Omental fat pad (tissue), 3 donors: ENCODE measurements at regions not wholly inside any gene's neighbourhood (a gene's known extent, or its start where the extent isn't known, plus 50 kb on each side); places are given as distances from the start of the nearest gene placed in this dataset.

Source experiments
- ATAC-seq: fragments of 150-250 bp; one replicate; pipeline ENCODE4 v1.9.1; 2016; ENCODE audit warnings: mild to moderate bottlenecking, moderate library complexity; ENCODE audit not compliant: low FRiP score
- DNase-seq: peaks from one replicate; pipeline ENCODE4 v3.0.0-alpha.2; 2019; ENCODE audit warnings: low spot score
- CTCF ChIP-seq, 3 donors: fragments of 450-650 bp; IDR thresholded peaks; one replicate each; pipeline ENCODE4 v1.5.1; 2016 to 2017; ENCODE audit warnings: antibody characterized with exemption in 3 of 3, mild to moderate bottlenecking in 3 of 3, moderate library complexity in 2 of 3

- ATAC-seq (no peak), DNase-seq (no peak)
- TF ChIP-seq CTCF (IDR thresholded peaks at IDR 0.05), result no peak
These were observed 970.7 kb downstream of the KCNT2 start for GRCh38 chr1:195637539-195637938.

DNA sequence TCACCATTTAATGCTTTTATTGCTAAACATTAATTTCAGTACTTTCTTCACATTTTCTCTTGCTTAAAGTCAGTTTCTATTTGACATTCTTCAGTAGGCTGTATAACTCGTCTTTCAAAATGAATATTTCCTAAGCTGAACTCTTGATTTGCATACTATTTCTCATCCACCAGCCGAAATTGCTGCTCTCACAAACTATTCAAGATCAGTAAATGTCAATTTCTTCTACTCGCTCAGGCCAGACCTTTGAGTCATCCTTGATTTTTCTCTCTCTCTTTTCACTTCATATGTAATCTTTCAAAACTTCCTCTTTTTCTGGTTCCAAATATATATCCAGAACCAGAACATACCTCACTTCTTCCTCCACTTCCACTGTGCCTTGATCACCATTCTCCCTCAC lies 990.0 kb downstream of the KCNT2 start:
- no peak for ATAC-seq
- TF ChIP-seq CTCF (IDR thresholded peaks at IDR 0.05), result no peak
- no peak for DNase-seq

- DNase-seq (no peak), ATAC-seq (no peak)
- no peak for TF ChIP-seq CTCF (IDR thresholded peaks at IDR 0.05)
These were observed 991.1 kb downstream of the KCNT2 start for GRCh38 chr1:195617106-195617505.

- no peak for ATAC-seq
- no peak for DNase-seq
- no peak for TF ChIP-seq CTCF (IDR thresholded peaks at IDR 0.05)
These were observed 999.4 kb downstream of the KCNT2 start for GRCh38 chr1:195608883-195609282.

DNA sequence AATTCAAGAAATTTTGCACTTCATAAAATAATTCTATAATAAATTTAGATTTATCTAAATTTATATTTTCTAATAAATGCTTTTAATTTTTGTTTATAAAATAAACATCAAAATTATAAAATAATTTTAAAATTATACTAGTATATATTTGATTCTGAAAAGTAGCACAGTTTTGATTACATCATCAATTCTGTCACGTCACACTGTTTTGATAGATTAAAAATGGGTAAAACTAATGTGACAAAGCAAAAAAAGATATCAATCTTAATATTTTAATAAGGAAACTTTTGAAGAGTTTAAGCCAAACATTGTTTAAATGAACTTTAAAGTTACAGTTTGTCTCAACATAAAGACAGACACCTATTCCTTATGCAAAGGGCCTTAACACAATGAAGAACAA lies 1001.8 kb downstream of the KCNT2 start:
- ATAC-seq (no peak), DNase-seq (no peak)
- TF ChIP-seq CTCF (IDR thresholded peaks at IDR 0.05), result no peak

DNA sequence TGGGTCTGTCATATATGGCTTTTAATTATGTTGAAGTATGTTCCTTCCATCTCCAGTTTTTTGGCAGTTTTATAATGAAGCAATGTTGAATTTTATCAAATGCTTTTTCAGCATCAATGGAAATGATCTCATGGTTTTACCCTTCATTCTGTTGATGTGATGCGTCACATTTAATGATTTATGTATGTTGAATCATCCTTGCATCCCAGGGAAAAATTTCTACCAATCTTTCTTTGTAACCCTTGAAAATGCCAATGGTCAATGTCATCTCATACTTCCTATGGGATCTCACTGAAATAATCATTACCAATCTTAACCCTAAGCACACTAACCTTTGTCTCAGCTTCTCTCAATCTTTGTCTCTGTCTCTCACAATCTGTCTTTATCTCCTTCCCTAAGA lies 1004.0 kb downstream of the KCNT2 start:
- ATAC-seq, result no peak
- no peak for DNase-seq
- no peak for TF ChIP-seq CTCF (IDR thresholded peaks at IDR 0.05)

DNA sequence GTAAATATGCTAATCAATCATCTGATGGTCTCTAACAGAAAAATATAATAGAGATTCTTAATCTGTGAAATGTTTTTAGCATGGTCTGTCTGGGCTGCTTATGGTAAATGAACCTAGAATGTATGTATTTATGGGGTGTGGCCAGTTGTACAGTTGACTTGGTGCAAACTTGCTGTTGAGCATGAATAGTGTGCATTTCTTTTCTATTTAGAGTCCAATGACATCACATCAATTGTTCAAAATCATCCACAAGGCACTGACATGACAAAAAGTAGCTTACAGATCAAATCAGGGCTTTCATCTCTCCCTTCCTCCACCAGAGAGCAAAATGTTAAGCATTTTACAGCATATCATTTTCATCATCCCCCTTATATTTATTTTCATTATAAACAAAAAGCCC lies 1010.3 kb downstream of the KCNT2 start:
- no peak for DNase-seq
- no peak for ATAC-seq
- no peak for TF ChIP-seq CTCF (IDR thresholded peaks at IDR 0.05)
